ENCODE measurements at regions not wholly inside any gene's neighbourhood (a gene's known extent, or its start where the extent isn't known, plus 50 kb on each side); places are given as distances from the start of the nearest gene placed in this dataset.

DNA sequence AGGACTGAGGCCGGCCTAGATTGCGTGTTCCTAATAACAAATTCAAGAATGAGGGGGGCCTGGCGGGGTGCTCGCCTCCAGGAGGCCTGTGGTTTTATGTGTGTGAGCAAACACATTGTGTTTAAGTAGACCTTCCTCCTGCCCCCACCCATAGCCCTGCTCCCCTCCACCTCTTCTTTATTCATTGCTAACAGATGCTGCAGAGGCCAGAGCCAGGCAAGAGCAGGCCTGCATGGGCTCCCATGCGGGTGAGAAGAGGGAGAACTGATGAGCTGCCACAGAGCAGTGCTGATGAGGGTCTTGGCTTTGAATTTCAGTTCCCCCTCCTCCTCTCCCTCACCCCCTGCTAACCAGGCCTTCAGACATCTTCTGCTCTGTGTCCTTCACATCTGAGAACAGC is 154.6 kb downstream of the OSR1 start:
- TF ChIP-seq CTCF (IDR thresholded peaks at IDR 0.05) (no peak), EP300 (IDR thresholded peaks at IDR 0.05) (no peak), POLR2A (IDR thresholded peaks at IDR 0.05) (no peak)

Data from ovary (tissue), 3 donors.